A549 (cell line): ENCODE measurements at regions not wholly inside any gene's neighbourhood (a gene's known extent, or its start where the extent isn't known, plus 50 kb on each side); places are given as distances from the start of the nearest gene placed in this dataset.

ENCODE experiments used
- ATAC-seq, 2 experiments: fragments of 200-7000 bp in 1 of 2; fragments of >200 bp in 1 of 2; cut with Nextera tagmentation in 1 of 2; cut with Tn5 transposase in 1 of 2; 3 replicates each; pipeline versions ENCODE4 v1.8.0 to v1.9.1; 2018 to 2020; ENCODE audit warnings: mild to moderate bottlenecking in 1 of 2, moderate library complexity in 1 of 2
- CTCF ChIA-PET: fragments of 300-600 bp; sonication (Branson Sonifier 250); formaldehyde crosslinking; extraction: SDS; loops from one replicate; lab custom pipeline; 2021; ENCODE audit warnings: antibody characterized with exemption, inconsistent platforms; lab: Yijun Ruan, JAX
- POLR2A ChIA-PET: fragments of 350-600 bp; formaldehyde crosslinking; extraction: SDS; loops from one replicate; lab custom pipeline; 2021; ENCODE audit warnings: antibody characterized with exemption, inconsistent platforms; lab: Yijun Ruan, JAX
- DNase-seq, 2 experiments: peaks; one replicate each; pipeline versions ENCODE4 v3.0.0 to v3.0.0-alpha.2; 2011 to 2016; ENCODE audit warnings: low read depth in 1 of 2, low spot score in 1 of 2
- FAIRE-seq: peaks from 2 replicates; lab custom pipeline; 2011; peaks lifted over from hg19 to GRCh38; lab: Jason Lieb, UNC
- H3K27ac ChIP-seq, 2 experiments: fragments of >200 bp; sonication (Bioruptor Twin); formaldehyde crosslinking; 3 replicates each; pipeline ENCODE4 v1.5.1; 2016 to 2017
- H3K4me1 ChIP-seq: fragments of >200 bp; sonication (Bioruptor Twin); formaldehyde crosslinking; 3 replicates; pipeline ENCODE4 v1.6.1; 2016
- H3K4me2 ChIP-seq: fragments of >200 bp; sonication (Bioruptor Twin); formaldehyde crosslinking; 3 replicates; pipeline ENCODE4 v1.6.1; 2016
- H3K4me3 ChIP-seq: fragments of >200 bp; sonication (Bioruptor Twin); formaldehyde crosslinking; 3 replicates; pipeline ENCODE4 v1.5.1; 2016
- H3K9me3 ChIP-seq: fragments of >200 bp; sonication (Bioruptor Twin); formaldehyde crosslinking; 3 replicates; pipeline ENCODE4 v1.6.1; 2016
- BHLHE40 ChIP-seq: IDR thresholded peaks from 2 replicates; pipeline ENCODE4 v1.6.1; 2012; ENCODE audit warnings: low read depth, low read length, inconsistent platforms
- CBX2 ChIP-seq: fragments of 200-600 bp; sonication (generic); IDR thresholded peaks from 2 replicates; pipeline ENCODE4 v1.6.1; 2016; ENCODE audit warnings: low read depth, mild to moderate bottlenecking, borderline replicate concordance
- CBX8 ChIP-seq: fragments of 200-600 bp; sonication (generic); IDR thresholded peaks from 2 replicates; pipeline ENCODE4 v1.6.1; 2016
- CEBPB ChIP-seq, 2 experiments: fragments of >200 bp in 1 of 2; sonication (Bioruptor Twin) in 1 of 2; formaldehyde crosslinking in 1 of 2; IDR thresholded peaks; 2 replicates each; pipeline ENCODE4 v1.6.1; 2012 to 2016
- CHD2 ChIP-seq: fragments of 150-350 bp; IDR thresholded peaks from 2 replicates; pipeline ENCODE4 v1.6.1; 2014; ENCODE audit warnings: low read length; ENCODE audit not compliant: partially characterized antibody
- CHD4 ChIP-seq: fragments of 200-600 bp; sonication (generic); IDR thresholded peaks from 2 replicates; pipeline ENCODE4 v1.6.1; 2016; ENCODE audit warnings: antibody characterized with exemption, mild to moderate bottlenecking, borderline replicate concordance
- EHF ChIP-seq: fragments of 250-450 bp; sonication (Bioruptor Pico); IDR thresholded peaks from 2 replicates; pipeline ENCODE4 v1.5.0; 2020; ENCODE audit warnings: mild to moderate bottlenecking
- EHMT2 ChIP-seq: fragments of 200-600 bp; sonication (generic); IDR thresholded peaks from 2 replicates; pipeline ENCODE4 v1.6.1; 2016; ENCODE audit warnings: antibody characterized with exemption, low read depth, mild to moderate bottlenecking, moderate library complexity
- ESRRA ChIP-seq: fragments of 150-350 bp; IDR thresholded peaks from 2 replicates; pipeline ENCODE4 v1.6.1; 2014; ENCODE audit warnings: mild to moderate bottlenecking, low read length, borderline replicate concordance
- FOSB ChIP-seq: fragments of 250-450 bp; sonication (Bioruptor Pico); IDR thresholded peaks from 2 replicates; pipeline ENCODE4 v1.5.0; 2020; ENCODE audit warnings: mild to moderate bottlenecking, moderate library complexity
- FOXS1 ChIP-seq: fragments of 250-450 bp; sonication (Bioruptor Pico); IDR thresholded peaks from 2 replicates; pipeline ENCODE4 v1.5.0; 2020; ENCODE audit warnings: mild to moderate bottlenecking, moderate library complexity
- GATA3 ChIP-seq: IDR thresholded peaks from 2 replicates; pipeline ENCODE4 v1.6.1; 2012; ENCODE audit warnings: borderline replicate concordance
- HDAC2 ChIP-seq: fragments of 200-600 bp; sonication (generic); IDR thresholded peaks from 2 replicates; pipeline ENCODE4 v1.6.1; 2016
- HEYL ChIP-seq: fragments of 250-450 bp; sonication (Bioruptor Pico); IDR thresholded peaks from 2 replicates; pipeline ENCODE4 v1.8.0; 2021; ENCODE audit warnings: mild to moderate bottlenecking, moderate library complexity
- JUNB ChIP-seq: fragments of >200 bp; sonication (Bioruptor Twin); formaldehyde crosslinking; IDR thresholded peaks from 2 replicates; pipeline ENCODE4 v1.6.1; 2016
- KDM1A ChIP-seq: fragments of 200-600 bp; sonication (generic); IDR thresholded peaks from 2 replicates; pipeline ENCODE4 v1.6.1; 2016; ENCODE audit warnings: low read depth, mild to moderate bottlenecking
- KDM5A ChIP-seq: fragments of 200-600 bp; sonication (generic); IDR thresholded peaks from 2 replicates; pipeline ENCODE4 v1.6.1; 2016; ENCODE audit warnings: antibody characterized with exemption, mild to moderate bottlenecking
- MAZ ChIP-seq: fragments of 150-350 bp; IDR thresholded peaks from 2 replicates; pipeline ENCODE4 v1.6.1; 2014; ENCODE audit warnings: antibody characterized with exemption, low read depth, low read length, borderline replicate concordance
- NPAS2 ChIP-seq: fragments of 250-450 bp; sonication (Bioruptor Pico); IDR thresholded peaks from 2 replicates; pipeline ENCODE4 v1.8.0; 2022; ENCODE audit warnings: mild to moderate bottlenecking, moderate library complexity, borderline replicate concordance
- NR3C1 ChIP-seq: fragments of >200 bp; sonication (Bioruptor Twin); formaldehyde crosslinking; IDR thresholded peaks from 3 replicates; pipeline ENCODE4 v1.6.1; 2017
- POLR2A ChIP-seq: IDR thresholded peaks from 2 replicates; pipeline ENCODE4 v1.6.1; 2012; ENCODE audit warnings: mild to moderate bottlenecking, low read length
- RARB ChIP-seq: fragments of 250-450 bp; sonication (Bioruptor Pico); IDR thresholded peaks from 2 replicates; pipeline ENCODE4 v1.8.0; 2021; ENCODE audit warnings: mild to moderate bottlenecking, moderate library complexity
- RNF2 ChIP-seq: fragments of 200-600 bp; sonication (generic); IDR thresholded peaks from 2 replicates; pipeline ENCODE4 v1.6.1; 2016; ENCODE audit warnings: low read depth, mild to moderate bottlenecking, antibody characterized with exemption, moderate library complexity, borderline replicate concordance
- TFCP2L1 ChIP-seq: fragments of 250-450 bp; sonication (Bioruptor Pico); IDR thresholded peaks from 2 replicates; pipeline ENCODE4 v1.5.0; 2021; ENCODE audit warnings: mild to moderate bottlenecking
- ZFP36 ChIP-seq: fragments of 450-650 bp; IDR thresholded peaks from 2 replicates; pipeline ENCODE4 v1.6.1; 2014; ENCODE audit warnings: borderline replicate concordance; ENCODE audit not compliant: partially characterized antibody
- WGBS: methylation state at CpG from one replicate; pipeline ENCODE4 v1.1.6; 2017; ENCODE audit errors: missing lambda C conversion rate; 5-methylcytosine and 5-hydroxymethylcytosine counted together
- TF ChIP-seq, protein P1 (sequence below): fragments of >200 bp; sonication (Bioruptor Twin); formaldehyde crosslinking; IDR thresholded peaks from 2 replicates; pipeline ENCODE4 v1.6.1; 2016
- TF ChIP-seq, protein P2 (sequence below): IDR thresholded peaks from 2 replicates; pipeline ENCODE4 v1.6.1; 2012
- TF ChIP-seq, protein P3 (sequence below): fragments of 250-450 bp; sonication (Bioruptor Pico); IDR thresholded peaks from 2 replicates; pipeline ENCODE4 v1.5.0; 2020; ENCODE audit warnings: low read depth, mild to moderate bottlenecking, moderate library complexity
- TF ChIP-seq, protein P4 (sequence below): fragments of 450-650 bp; IDR thresholded peaks from 2 replicates; pipeline ENCODE4 v1.6.1; 2014; ENCODE audit warnings: antibody characterized with exemption
- TF ChIP-seq, protein P5 (sequence below): fragments of >200 bp; sonication (Bioruptor Twin); formaldehyde crosslinking; IDR thresholded peaks from 3 replicates; pipeline ENCODE4 v1.5.1; 2016

DNA sequence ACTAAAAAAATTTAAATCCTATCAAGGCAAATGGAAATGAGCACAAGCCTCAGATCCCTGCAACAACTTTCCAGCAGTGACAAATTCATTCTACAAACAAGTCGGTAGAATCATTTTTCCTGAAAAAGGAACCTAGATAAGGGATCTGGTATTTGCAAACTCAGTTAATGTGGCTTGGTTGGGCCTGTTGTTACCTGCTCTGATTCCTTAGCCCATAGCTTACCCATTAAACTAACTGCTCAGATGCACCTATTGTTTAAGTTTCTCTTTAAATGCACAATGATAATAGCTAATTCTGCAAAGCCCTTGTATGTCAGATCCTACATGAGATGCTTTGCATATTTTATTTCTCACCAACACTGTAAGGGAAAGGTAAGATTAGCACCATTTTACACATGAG lies 377.4 kb upstream of the RGMA start:
- no peak overlapping the region for H3K27ac ChIP-seq
- ChIA-PET POLR2A (no interaction called here), CTCF (no interaction called here)
- no peak for DNase-seq
- ATAC-seq = no peak
- TF ChIP-seq ESRRA (no peak), HDAC2 (no peak), MAZ (no peak), GATA3 (no peak), CBX2 (no peak), CHD4 (no peak), RARB (CRISPR knock-in tag) (no peak), JUNB (no peak), TFCP2L1 (no peak), FOSB (CRISPR knock-in tag) (no peak), EHF (CRISPR knock-in tag) (no peak), KDM5A (no peak), CHD2 (no peak)
- TF ChIP-seq, protein P1, sequence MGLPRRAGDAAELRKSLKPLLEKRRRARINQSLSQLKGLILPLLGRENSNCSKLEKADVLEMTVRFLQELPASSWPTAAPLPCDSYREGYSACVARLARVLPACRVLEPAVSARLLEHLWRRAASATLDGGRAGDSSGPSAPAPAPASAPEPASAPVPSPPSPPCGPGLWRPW = no peak
- TF ChIP-seq, protein P2, sequence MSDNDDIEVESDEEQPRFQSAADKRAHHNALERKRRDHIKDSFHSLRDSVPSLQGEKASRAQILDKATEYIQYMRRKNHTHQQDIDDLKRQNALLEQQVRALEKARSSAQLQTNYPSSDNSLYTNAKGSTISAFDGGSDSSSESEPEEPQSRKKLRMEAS = no peak
- TF ChIP-seq, protein P3, sequence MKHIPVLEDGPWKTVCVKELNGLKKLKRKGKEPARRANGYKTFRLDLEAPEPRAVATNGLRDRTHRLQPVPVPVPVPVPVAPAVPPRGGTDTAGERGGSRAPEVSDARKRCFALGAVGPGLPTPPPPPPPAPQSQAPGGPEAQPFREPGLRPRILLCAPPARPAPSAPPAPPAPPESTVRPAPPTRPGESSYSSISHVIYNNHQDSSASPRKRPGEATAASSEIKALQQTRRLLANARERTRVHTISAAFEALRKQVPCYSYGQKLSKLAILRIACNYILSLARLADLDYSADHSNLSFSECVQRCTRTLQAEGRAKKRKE = no peak
- H3K4me2 ChIP-seq = no peak overlapping the region
- H3K4me3 ChIP-seq = no peak overlapping the region
- no peaks in the 10 kb centered on the region for H3K9me3 ChIP-seq
- WGBS = 47% methylated on average over 1 of the region's 1 CpG
- H3K4me1 ChIP-seq = no peaks in the 10 kb centered on the region
- FAIRE-seq = no peak

DNA sequence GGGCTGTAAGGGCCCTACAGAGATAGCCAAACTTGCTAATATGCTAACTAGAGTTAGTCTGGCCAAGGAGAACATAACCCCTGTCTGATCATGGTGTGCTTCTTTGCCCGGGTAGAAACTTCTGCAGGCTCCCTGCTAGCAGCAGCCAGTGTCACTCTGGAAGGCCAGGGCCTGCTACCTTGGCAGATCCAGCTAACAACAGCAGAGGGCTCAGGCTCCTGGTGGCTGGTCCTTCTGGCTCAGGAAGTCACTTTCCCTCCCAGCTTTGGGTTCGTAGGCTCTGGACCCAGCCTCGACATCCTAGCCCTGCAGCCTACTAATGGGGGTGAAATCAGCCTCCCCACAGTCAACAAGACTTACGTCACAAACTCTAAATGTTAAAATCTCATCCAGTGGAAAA lies 373.7 kb upstream of the RGMA start:
- H3K4me3 ChIP-seq = no peak overlapping the region
- no peak for TF ChIP-seq POLR2A
- TF ChIP-seq ESRRA = no peak
- TF ChIP-seq HDAC2 = no peak
- no peak for TF ChIP-seq NPAS2 (CRISPR knock-in tag)
- TF ChIP-seq, protein P4, sequence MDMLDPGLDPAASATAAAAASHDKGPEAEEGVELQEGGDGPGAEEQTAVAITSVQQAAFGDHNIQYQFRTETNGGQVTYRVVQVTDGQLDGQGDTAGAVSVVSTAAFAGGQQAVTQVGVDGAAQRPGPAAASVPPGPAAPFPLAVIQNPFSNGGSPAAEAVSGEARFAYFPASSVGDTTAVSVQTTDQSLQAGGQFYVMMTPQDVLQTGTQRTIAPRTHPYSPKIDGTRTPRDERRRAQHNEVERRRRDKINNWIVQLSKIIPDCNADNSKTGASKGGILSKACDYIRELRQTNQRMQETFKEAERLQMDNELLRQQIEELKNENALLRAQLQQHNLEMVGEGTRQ = no peak
- no peak for TF ChIP-seq CBX8
- TF ChIP-seq KDM1A = no peak
- TF ChIP-seq TFCP2L1 = no peak
- no peak for TF ChIP-seq BHLHE40
- TF ChIP-seq MAZ = no peak
- no peak for TF ChIP-seq ZFP36
- no peak for TF ChIP-seq EHMT2
- no peak for TF ChIP-seq FOXS1
- no peak for TF ChIP-seq NR3C1
- TF ChIP-seq RNF2 = no peak
- TF ChIP-seq HEYL (CRISPR knock-in tag) = no peak
- TF ChIP-seq, protein P5, sequence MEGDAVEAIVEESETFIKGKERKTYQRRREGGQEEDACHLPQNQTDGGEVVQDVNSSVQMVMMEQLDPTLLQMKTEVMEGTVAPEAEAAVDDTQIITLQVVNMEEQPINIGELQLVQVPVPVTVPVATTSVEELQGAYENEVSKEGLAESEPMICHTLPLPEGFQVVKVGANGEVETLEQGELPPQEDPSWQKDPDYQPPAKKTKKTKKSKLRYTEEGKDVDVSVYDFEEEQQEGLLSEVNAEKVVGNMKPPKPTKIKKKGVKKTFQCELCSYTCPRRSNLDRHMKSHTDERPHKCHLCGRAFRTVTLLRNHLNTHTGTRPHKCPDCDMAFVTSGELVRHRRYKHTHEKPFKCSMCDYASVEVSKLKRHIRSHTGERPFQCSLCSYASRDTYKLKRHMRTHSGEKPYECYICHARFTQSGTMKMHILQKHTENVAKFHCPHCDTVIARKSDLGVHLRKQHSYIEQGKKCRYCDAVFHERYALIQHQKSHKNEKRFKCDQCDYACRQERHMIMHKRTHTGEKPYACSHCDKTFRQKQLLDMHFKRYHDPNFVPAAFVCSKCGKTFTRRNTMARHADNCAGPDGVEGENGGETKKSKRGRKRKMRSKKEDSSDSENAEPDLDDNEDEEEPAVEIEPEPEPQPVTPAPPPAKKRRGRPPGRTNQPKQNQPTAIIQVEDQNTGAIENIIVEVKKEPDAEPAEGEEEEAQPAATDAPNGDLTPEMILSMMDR = no peak
- no peak for TF ChIP-seq FOSB (CRISPR knock-in tag)
- no peak for TF ChIP-seq CEBPB (IDR thresholded peaks at IDR 0.05)
- TF ChIP-seq, protein P2 = no peak
- no peak overlapping the region for H3K4me2 ChIP-seq
- POLR2A ChIA-PET = no interaction called here
- DNase-seq (no peak), ATAC-seq (no peak; a peak in 1 of 6 replicates), FAIRE-seq (no peak)
- CTCF ChIA-PET = interaction anchor here (0.8 kb wide), 1 partner anchor 8 kb away, joined by 3 read pairs; no protein-coding TSS in a partner anchor
- H3K4me1 ChIP-seq = no peaks in the 10 kb centered on the region
- 4% methylated on average over 4 of the region's 4 CpGs for WGBS
- H3K27ac ChIP-seq = no peak overlapping the region
- H3K9me3 ChIP-seq = no peaks in the 10 kb centered on the region
